GM12865 (cell line): ENCODE measurements at regions not wholly inside any gene's neighbourhood (a gene's known extent, or its start where the extent isn't known, plus 50 kb on each side); places are given as distances from the start of the nearest gene placed in this dataset.

Source experiments
- DNase-seq: peaks from one replicate; pipeline ENCODE4 v3.0.0; 2010; ENCODE audit warnings: low read depth
- H3K4me3 ChIP-seq: 2 replicates; pipeline ENCODE4 v1.5.1; 2011; ENCODE audit warnings: mild to moderate bottlenecking, low read depth, low read length, control low read depth
- CTCF ChIP-seq: IDR thresholded peaks from 2 replicates; pipeline ENCODE4 v1.5.1; 2011; ENCODE audit warnings: low read length, control low read depth, low read depth, inconsistent platforms; ENCODE audit not compliant: insufficient read depth; ENCODE audit errors: missing control alignments

GRCh38 chr3:68631850-68632545, 300.3 kb downstream of the TAFA4 start:
- TF ChIP-seq CTCF, result no peak
- no peak for DNase-seq
- H3K4me3 ChIP-seq, result no peak overlapping the region

- H3K4me3 ChIP-seq, result no peak overlapping the region
- TF ChIP-seq CTCF, result no peak
- no peak for DNase-seq
These were observed 312.1 kb downstream of the TAFA4 start for GRCh38 chr3:68620211-68620610.

GRCh38 chr3:68614087-68614486, 318.3 kb downstream of the TAFA4 start:
- no peak for TF ChIP-seq CTCF
- DNase-seq, result no peak
- no peak overlapping the region for H3K4me3 ChIP-seq

GRCh38 chr3:68571321-68571720, 361.0 kb downstream of the TAFA4 start:
- TF ChIP-seq CTCF, result no peak
- DNase-seq, result no peak
- H3K4me3 ChIP-seq, result no peak overlapping the region

GRCh38 chr3:68560728-68561127, 371.6 kb downstream of the TAFA4 start:
- H3K4me3 ChIP-seq, result no peak overlapping the region
- TF ChIP-seq CTCF, result no peak
- no peak for DNase-seq

- no peak overlapping the region for H3K4me3 ChIP-seq
- TF ChIP-seq CTCF, result no peak
- DNase-seq, result no peak
These were observed 396.6 kb downstream of the TAFA4 start for GRCh38 chr3:68535782-68536181.

GRCh38 chr3:68523330-68523729, 409.0 kb downstream of the TAFA4 start:
- TF ChIP-seq CTCF, result no peak
- no peak overlapping the region for H3K4me3 ChIP-seq
- DNase-seq, result no peak
